ENCODE measurements at regions not wholly inside any gene's neighbourhood (a gene's known extent, or its start where the extent isn't known, plus 50 kb on each side); places are given as distances from the start of the nearest gene placed in this dataset.

DNA sequence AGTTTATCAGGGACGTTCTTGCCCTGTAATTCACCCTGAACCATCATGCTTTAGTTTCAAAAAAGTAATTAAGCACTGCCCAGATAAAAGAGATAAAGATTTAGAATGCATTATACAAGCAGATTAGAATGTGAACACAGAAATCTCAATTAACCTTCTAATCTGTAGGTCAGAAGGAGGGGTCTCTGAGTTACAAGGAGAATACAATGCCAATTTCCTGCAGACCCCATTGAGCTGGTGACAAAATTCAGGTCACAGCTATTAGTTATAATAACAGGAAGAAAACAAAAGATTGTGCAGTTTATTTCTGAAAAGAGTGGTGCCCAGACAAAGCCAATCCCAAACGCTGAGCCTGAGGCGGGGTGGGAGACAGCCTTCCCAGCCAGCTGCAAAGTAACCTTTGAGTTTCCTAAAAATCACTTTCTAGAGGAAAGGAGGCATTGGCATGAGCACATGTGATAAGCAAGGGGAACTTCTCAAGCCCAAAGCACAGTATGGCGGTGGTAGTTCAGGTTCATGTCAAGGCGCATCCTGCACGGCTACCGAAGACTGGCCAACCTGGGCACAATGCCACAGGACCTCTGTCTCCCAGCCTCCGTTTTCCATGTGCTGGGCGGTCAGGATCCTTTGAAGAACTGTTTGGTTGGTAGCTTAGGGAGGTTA is 192.5 kb downstream of the TTLL2 start:
- Histone ChIP-seq H3K9me3 (ENCODE audit: low read depth) (no peaks in the 10 kb centered on the region), H4K20me1 (ENCODE audit: insufficient read depth) (no peaks in the 10 kb centered on the region), H3K27ac (no peak overlapping the region), H3K79me2 (ENCODE audit: insufficient read depth) (no peaks in the 10 kb centered on the region), H3F3A (ENCODE audit: insufficient read depth) (no peaks in the 10 kb centered on the region), H3K4me3 (no peak overlapping the region), H3K9me2 (ENCODE audit: insufficient read depth) (no peaks in the 10 kb centered on the region), H3K9ac (no peak overlapping the region), H2AFZ (no peak overlapping the region), H3K36me3 (ENCODE audit: low read depth) (no peaks in the 10 kb centered on the region), H3K4me2 (ENCODE audit: unreplicated experiment) (no peak overlapping the region), H3K27me3 (replicated peaks; ENCODE audit: insufficient read depth) (no peaks in the 10 kb centered on the region), H3K4me1 (ENCODE audit: insufficient read depth) (no peaks in the 10 kb centered on the region)
- WGBS, 2 experiments (ENCODE audit: low coverage in 1 of 2, low lambda C conversion rate in 2 of 2, missing lambda C conversion rate in 2 of 2): 41 to 44% methylated on average over 9 of the region's 9 CpGs
- in situ Hi-C loops (cut with MboI): no loop called here
- DNase-seq: no peak
- TF ChIP-seq EZH2 (IDR thresholded peaks at IDR 0.05; ENCODE audit: insufficient read depth, poor library complexity, severe bottlenecking): no peak
- TF ChIP-seq EZH2phosphoT487 (IDR thresholded peaks at IDR 0.05; ENCODE audit: insufficient read depth, low read depth): no peak

DNA sequence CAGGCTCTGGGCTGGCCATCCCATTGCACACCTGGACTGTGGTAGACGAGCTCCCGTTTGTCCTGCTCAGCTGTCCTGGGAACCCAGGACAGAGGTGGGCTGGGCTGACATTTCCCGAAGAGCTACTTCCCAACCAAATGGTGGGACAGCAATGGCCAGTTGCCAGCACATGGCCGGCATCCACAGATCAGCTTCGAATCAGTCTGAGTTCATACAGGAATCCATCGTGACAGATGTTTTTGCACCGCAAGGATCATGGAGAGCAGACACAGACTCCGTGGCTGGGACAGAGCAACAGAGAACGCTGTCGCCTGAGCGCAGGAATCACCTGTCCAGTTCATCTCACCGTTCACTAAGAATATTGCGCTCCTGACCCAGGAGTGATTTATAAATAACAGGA is 198.5 kb downstream of the TTLL2 start:
- TF ChIP-seq EZH2phosphoT487 (IDR thresholded peaks at IDR 0.05; ENCODE audit: insufficient read depth, low read depth) (no peak), EZH2 (IDR thresholded peaks at IDR 0.05; ENCODE audit: insufficient read depth, poor library complexity, severe bottlenecking) (no peak)
- H3K4me1 ChIP-seq (ENCODE audit: insufficient read depth): no peaks in the 10 kb centered on the region
- no peaks in the 10 kb centered on the region for H4K20me1 ChIP-seq (ENCODE audit: insufficient read depth)
- in situ Hi-C loops (cut with MboI): no loop called here
- WGBS, 2 experiments (ENCODE audit: low coverage in 1 of 2, low lambda C conversion rate in 2 of 2, missing lambda C conversion rate in 2 of 2): 33 to 45% methylated on average over 13 of the region's 13 CpGs
- H3K27ac ChIP-seq: no peak overlapping the region
- H3K4me2 ChIP-seq (ENCODE audit: unreplicated experiment): no peak overlapping the region
- DNase-seq: no peak
- H3K9me2 ChIP-seq (ENCODE audit: insufficient read depth): no peaks in the 10 kb centered on the region
- no peak overlapping the region for H2AFZ ChIP-seq
- no peaks in the 10 kb centered on the region for H3K27me3 ChIP-seq (replicated peaks; ENCODE audit: insufficient read depth)
- no peak overlapping the region for H3K4me3 ChIP-seq
- H3F3A ChIP-seq (ENCODE audit: insufficient read depth): no peaks in the 10 kb centered on the region
- H3K9ac ChIP-seq: no peak overlapping the region
- no peaks in the 10 kb centered on the region for H3K79me2 ChIP-seq (ENCODE audit: insufficient read depth)
- no peaks in the 10 kb centered on the region for H3K36me3 ChIP-seq (ENCODE audit: low read depth)
- no peaks in the 10 kb centered on the region for H3K9me3 ChIP-seq (ENCODE audit: low read depth)

DNA sequence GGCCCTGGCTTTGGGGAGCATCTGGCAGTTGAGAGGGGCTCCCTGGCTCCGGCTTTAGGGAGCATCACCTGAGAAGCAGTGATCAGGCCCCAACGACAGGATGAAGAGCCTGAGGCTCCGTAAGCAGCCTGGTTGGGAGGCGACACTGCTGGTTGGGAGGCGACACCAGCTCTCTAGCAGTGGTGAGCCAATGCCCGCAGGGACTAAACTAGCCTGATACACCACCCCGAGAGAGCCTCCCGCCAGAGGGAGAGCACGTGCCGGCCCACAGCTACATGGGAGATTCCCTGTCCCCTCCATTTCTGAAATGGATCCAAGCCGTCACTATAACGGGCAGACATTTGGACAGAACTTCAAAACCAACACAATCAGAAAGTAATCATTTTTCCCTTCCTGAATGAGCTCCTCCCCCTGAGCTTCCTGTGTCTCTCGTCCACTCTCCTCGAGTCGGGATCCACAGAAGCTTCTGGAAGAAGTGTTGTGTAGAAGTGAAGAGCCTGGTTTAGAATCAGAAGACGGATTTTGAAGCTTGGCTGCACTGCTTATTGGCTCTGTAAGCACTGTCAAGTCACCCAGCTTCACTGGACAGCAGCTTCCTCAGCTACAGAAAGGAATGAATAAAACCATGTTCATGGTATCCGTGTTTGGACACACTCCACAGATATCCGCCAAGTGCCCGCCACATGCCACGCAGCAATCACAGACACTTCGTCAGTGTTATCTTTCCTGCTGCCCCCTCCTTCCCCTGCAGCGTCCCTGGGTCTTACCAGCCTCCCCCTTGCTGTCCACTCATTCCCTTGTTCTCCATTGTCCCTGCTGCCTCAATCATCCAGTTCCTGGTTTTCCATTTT is 199.6 kb downstream of the TTLL2 start:
- H3K36me3 ChIP-seq (ENCODE audit: low read depth): no peaks in the 10 kb centered on the region
- DNase-seq: no peak
- no peaks in the 10 kb centered on the region for H3K79me2 ChIP-seq (ENCODE audit: insufficient read depth)
- H3F3A ChIP-seq (ENCODE audit: insufficient read depth): no peaks in the 10 kb centered on the region
- in situ Hi-C loops (cut with MboI): no loop called here
- H3K9ac ChIP-seq: no peak overlapping the region
- H3K27ac ChIP-seq: no peak overlapping the region
- WGBS, 2 experiments (ENCODE audit: low coverage in 1 of 2, low lambda C conversion rate in 2 of 2, missing lambda C conversion rate in 2 of 2): 43 to 45% methylated on average over 21 of the region's 22 CpGs
- no peak overlapping the region for H3K4me3 ChIP-seq
- no peaks in the 10 kb centered on the region for H4K20me1 ChIP-seq (ENCODE audit: insufficient read depth)
- H2AFZ ChIP-seq: no peak overlapping the region
- no peaks in the 10 kb centered on the region for H3K27me3 ChIP-seq (replicated peaks; ENCODE audit: insufficient read depth)
- no peaks in the 10 kb centered on the region for H3K9me3 ChIP-seq (ENCODE audit: low read depth)
- TF ChIP-seq EZH2 (IDR thresholded peaks at IDR 0.05; ENCODE audit: insufficient read depth, poor library complexity, severe bottlenecking) (no peak), EZH2phosphoT487 (IDR thresholded peaks at IDR 0.05; ENCODE audit: insufficient read depth, low read depth) (no peak)
- H3K4me1 ChIP-seq (ENCODE audit: insufficient read depth): no peaks in the 10 kb centered on the region
- no peaks in the 10 kb centered on the region for H3K9me2 ChIP-seq (ENCODE audit: insufficient read depth)
- no peak overlapping the region for H3K4me2 ChIP-seq (ENCODE audit: unreplicated experiment)

DNA sequence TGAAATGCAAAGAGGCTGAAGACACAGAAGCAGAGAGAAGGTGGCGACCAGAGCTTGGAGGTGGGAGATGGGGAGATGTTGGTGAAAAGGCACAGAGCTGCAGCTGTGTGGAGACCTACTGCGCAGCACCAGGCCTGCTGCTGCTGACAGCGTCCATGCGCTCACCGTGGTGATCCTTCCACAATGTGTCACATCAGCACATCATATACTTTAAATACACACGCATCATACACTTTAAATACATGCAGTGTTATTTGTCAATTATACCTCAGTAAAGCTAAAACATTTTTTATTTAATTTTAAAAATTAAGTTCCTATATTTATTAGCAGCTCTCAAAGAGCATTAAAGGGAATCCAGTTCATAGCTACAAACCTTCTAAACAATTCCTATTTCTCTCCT is 200.9 kb downstream of the TTLL2 start:
- Histone ChIP-seq H3K27me3 (replicated peaks; ENCODE audit: insufficient read depth) (no peaks in the 10 kb centered on the region), H3F3A (ENCODE audit: insufficient read depth) (no peaks in the 10 kb centered on the region), H3K4me2 (ENCODE audit: unreplicated experiment) (no peak overlapping the region), H3K9me3 (ENCODE audit: low read depth) (no peaks in the 10 kb centered on the region), H3K79me2 (ENCODE audit: insufficient read depth) (no peaks in the 10 kb centered on the region), H2AFZ (no peak overlapping the region), H3K36me3 (ENCODE audit: low read depth) (no peaks in the 10 kb centered on the region), H3K4me3 (no peak overlapping the region), H3K4me1 (ENCODE audit: insufficient read depth) (no peaks in the 10 kb centered on the region), H4K20me1 (ENCODE audit: insufficient read depth) (no peaks in the 10 kb centered on the region), H3K27ac (no peak overlapping the region), H3K9me2 (ENCODE audit: insufficient read depth) (no peaks in the 10 kb centered on the region), H3K9ac (no peak overlapping the region)
- no peak for TF ChIP-seq EZH2phosphoT487 (IDR thresholded peaks at IDR 0.05; ENCODE audit: insufficient read depth, low read depth)
- TF ChIP-seq EZH2 (IDR thresholded peaks at IDR 0.05; ENCODE audit: insufficient read depth, poor library complexity, severe bottlenecking): no peak
- no peak for DNase-seq
- in situ Hi-C loops (cut with MboI): no loop called here
- 68 to 71% methylated on average over 6 of the region's 6 CpGs for WGBS, 2 experiments (ENCODE audit: low coverage in 1 of 2, low lambda C conversion rate in 2 of 2, missing lambda C conversion rate in 2 of 2)

All from GM23248 (cell line).